Cardiac fibroblast (primary cell): ENCODE measurements at regions not wholly inside any gene's neighbourhood (a gene's known extent, or its start where the extent isn't known, plus 50 kb on each side); places are given as distances from the start of the nearest gene placed in this dataset.

ENCODE experiments used
- DNase-seq, 2 donors: peaks; one replicate each; pipeline versions ENCODE4 v3.0.0 to v3.0.0-alpha.2; 2010; ENCODE audit warnings: low read depth in 2 of 2
- H3K4me3 ChIP-seq, 2 donors: replicated peaks in 1 of 2; 1 replicate in 1 of 2; 2 replicates in 1 of 2; pipeline ENCODE4 v1.5.1; 2011; ENCODE audit warnings: low read depth in 2 of 2, low read length in 2 of 2, mild to moderate bottlenecking in 2 of 2, moderate library complexity in 1 of 2
- TF ChIP-seq, protein P1 (sequence below): IDR thresholded peaks from one replicate; pipeline ENCODE4 v1.5.1; 2011; ENCODE audit warnings: low read depth, mild to moderate bottlenecking, low read length, inconsistent platforms

DNA sequence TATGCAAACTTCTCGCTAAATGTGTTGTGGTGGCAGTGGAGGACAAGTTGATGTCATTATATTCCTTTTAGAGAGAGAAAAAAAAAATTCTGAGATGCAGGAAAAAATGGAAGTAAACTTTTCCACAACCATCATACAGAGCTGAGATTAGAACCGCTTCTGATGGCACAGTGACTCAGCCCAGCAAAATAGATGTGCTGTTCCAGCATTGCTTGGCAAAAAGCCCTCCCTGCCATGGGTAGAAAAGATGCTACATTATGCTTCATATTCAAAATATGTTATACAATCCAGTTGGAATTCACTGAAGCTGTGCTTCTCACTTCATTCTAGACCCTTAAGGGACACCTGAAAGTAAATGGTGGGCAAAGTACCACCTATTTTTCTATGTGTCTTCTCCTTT, 1047.6 kb upstream of the FANCL start:
- TF ChIP-seq, protein P1, sequence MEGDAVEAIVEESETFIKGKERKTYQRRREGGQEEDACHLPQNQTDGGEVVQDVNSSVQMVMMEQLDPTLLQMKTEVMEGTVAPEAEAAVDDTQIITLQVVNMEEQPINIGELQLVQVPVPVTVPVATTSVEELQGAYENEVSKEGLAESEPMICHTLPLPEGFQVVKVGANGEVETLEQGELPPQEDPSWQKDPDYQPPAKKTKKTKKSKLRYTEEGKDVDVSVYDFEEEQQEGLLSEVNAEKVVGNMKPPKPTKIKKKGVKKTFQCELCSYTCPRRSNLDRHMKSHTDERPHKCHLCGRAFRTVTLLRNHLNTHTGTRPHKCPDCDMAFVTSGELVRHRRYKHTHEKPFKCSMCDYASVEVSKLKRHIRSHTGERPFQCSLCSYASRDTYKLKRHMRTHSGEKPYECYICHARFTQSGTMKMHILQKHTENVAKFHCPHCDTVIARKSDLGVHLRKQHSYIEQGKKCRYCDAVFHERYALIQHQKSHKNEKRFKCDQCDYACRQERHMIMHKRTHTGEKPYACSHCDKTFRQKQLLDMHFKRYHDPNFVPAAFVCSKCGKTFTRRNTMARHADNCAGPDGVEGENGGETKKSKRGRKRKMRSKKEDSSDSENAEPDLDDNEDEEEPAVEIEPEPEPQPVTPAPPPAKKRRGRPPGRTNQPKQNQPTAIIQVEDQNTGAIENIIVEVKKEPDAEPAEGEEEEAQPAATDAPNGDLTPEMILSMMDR, result no peak
- DNase-seq, result no peak
- H3K4me3 ChIP-seq, result no peak overlapping the region

DNA sequence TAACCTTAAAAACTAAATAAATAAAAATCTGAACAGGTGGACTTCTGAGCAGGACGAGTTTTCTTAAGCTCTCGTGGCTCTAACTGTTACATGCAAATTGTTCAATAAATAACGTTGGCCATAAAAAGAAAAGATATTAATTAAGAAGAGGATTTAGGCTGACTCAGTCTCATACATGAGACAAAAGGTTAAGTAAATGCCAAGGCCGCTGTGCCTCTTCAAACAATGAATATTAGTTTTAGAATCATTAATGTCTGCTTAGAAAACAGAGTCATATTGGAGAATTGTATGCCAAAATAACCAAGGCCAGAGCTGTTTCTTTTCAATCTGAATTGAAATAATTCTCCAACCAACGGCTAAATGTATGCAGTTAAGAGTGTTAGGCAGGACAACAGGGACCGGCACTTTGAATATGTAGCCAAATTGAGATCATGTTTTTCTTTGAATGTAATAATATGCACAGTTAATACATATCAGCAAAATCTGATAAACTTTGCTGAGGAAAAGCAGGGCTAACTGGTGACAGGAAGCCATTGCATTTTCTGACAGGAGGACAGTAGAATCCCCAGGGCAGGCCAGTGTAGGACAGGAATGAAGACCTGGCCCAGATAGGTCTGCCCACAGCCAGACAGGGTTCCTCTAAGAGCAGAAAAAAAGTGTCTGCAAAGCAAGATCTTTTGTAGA, 1041.4 kb upstream of the FANCL start:
- H3K4me3 ChIP-seq, result no peak overlapping the region
- TF ChIP-seq, protein P1, result no peak
- DNase-seq, result no peak

DNA sequence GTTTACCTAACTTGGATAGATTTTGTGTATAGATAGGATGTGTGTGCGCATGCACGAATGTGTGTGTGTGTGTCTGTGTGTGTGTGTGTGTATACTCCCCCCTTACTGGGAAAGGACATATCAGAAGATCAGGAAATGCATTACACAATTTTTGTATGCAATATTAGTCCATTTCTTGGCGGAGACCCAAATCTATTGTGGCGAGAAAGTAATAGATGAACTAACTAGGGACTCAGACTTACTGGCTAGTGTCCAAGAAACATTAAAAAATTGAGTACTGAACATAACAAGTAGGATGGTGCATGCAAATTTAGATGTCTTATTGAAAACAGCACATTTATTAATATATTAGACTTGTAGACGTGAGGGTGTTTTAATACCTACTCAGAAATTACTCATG, 1036.5 kb upstream of the FANCL start:
- DNase-seq, result no peak
- H3K4me3 ChIP-seq, result no peak overlapping the region
- TF ChIP-seq, protein P1, result no peak

DNA sequence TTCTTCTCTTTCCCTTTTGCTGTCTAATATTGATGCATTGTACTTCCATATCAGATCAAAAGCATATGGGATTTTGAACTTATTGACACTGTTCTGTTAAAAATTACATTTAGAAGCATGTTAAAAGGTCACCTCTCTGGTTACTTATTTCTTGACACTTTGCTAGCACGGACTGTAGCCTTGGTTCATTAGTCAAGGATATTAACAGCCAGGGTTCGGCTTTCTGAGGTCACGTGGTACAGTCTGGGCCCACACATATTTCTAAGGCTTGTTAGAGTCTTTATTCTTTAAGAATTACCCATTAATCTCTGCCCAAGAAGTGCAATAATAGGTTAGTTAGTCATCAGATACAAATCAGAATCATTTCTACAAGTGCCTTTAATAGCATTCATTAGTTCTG, 1035.8 kb upstream of the FANCL start:
- H3K4me3 ChIP-seq, result no peak overlapping the region
- no peak for DNase-seq

DNA sequence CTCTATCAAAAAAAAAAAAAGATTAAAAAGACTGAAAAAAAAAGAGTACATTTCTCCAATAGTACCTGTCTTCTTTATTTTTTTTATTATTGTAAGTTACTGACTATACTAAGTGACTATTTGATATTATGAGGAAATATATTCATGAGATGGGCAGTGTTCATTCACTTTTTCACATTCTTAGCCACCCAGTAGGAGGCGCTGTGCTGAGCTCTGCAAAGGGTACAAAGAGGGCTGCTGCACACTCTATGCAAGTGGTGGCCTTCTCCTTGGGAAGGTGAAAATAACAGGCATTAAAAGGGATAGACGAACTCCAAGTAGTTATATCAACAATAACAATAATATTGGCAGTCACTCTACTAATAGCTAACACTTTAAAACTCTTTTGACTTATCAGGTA, 1034.9 kb upstream of the FANCL start:
- TF ChIP-seq, protein P1, result no peak
- DNase-seq, result no peak
- H3K4me3 ChIP-seq, result no peak overlapping the region

More for the DNA sequence above, 1035.8 kb upstream of the FANCL start:
- TF ChIP-seq, protein P1, result no peak

DNA sequence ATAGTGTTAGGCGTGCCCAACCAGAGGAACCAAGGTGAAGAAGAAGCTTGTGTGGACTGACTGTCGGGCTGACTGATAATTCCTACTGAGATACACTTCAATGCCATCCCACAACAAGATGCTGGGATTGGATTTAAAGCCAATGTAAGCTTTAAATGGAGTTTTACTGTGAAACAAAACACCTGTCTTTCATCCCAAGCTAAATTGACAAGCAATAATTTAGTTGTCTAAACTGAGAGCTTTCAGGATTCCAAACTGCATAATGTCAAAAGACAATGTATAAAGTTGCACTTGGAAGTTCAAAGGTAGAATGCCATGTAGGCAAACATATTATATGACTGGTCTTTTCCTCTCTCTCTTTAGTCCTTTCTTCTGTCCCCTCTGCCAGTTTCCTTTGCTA, 1025.3 kb upstream of the FANCL start:
- H3K4me3 ChIP-seq, result no peak overlapping the region
- DNase-seq, result no peak
- TF ChIP-seq, protein P1, result no peak

DNA sequence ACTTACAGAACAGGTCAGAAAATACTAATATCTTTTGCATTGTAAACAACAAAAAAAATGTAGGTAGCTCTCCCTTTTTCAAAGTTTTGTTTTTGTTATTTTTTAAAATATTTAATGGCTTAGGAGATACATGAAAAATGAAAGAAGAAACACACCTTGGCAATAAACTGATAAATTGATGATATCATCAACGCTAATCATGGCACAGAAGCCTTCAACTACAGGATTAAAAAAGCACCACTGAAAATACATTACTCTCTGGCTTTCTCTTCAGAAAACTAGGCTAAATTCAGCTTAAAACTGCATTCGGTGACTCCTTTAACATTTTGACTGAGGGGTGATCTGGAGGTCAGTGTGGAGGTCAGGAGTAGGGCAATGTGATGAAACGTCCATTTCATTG, 1018.8 kb upstream of the FANCL start:
- H3K4me3 ChIP-seq, result no peak overlapping the region
- TF ChIP-seq, protein P1, result no peak
- DNase-seq, result no peak
